SK-N-SH treated with all-trans-retinoic acid at 6 μM for 48 hours (cell line): ENCODE measurements at regions not wholly inside any gene's neighbourhood (a gene's known extent, or its start where the extent isn't known, plus 50 kb on each side); places are given as distances from the start of the nearest gene placed in this dataset.

Experiments
- ARNTL ChIP-seq: fragments of 450-650 bp; formaldehyde crosslinking; IDR thresholded peaks from 2 replicates; pipeline ENCODE4 v1.5.0; 2020; ENCODE audit warnings: low read depth, mild to moderate bottlenecking, moderate library complexity, borderline replicate concordance
- PATZ1 ChIP-seq: fragments of 250-450 bp; sonication (Bioruptor Pico); IDR thresholded peaks from 2 replicates; pipeline ENCODE4 v1.8.0; 2020; ENCODE audit warnings: mild to moderate bottlenecking, moderate library complexity, borderline replicate concordance
- TSHZ2 ChIP-seq: fragments of 250-450 bp; sonication (Bioruptor Pico); IDR thresholded peaks from 2 replicates; pipeline ENCODE4 v1.5.0; 2020; ENCODE audit warnings: mild to moderate bottlenecking, moderate library complexity

- TF ChIP-seq PATZ1 (CRISPR knock-in tag) (no peak), TSHZ2 (CRISPR knock-in tag) (no peak), ARNTL (CRISPR knock-in tag) (no peak)
Measured at GRCh38 chr14:96682401-96682800, 114.8 kb upstream of the VRK1 start.
